Midbrain (tissue), 1 donor: ENCODE measurements at regions not wholly inside any gene's neighbourhood (a gene's known extent, or its start where the extent isn't known, plus 50 kb on each side); places are given as distances from the start of the nearest gene placed in this dataset.

Experiments
- DNase-seq: peaks from one replicate; lab custom pipeline; 2025; lab: John Stamatoyannopoulos, UW

DNA sequence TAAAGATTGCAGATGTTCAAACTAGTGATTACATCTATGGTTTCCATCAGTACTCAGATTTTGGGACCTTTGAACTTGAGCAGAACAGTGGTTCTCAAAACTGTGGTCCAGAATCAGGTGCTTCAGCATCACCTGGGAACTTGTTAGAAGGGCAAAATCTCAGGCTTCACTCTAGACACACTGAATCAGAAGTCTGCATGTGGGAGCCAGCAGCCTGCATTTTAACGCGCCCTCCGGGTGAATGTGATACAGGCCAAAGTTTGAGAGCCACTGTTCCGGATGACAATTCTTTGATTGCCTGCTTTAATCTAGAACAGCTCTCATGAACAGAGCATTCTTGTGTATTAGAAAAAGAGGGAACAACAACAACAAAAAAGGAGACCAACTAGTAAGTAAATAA is 261.7 kb downstream of the GPD2 start:
- no peak for DNase-seq

DNA sequence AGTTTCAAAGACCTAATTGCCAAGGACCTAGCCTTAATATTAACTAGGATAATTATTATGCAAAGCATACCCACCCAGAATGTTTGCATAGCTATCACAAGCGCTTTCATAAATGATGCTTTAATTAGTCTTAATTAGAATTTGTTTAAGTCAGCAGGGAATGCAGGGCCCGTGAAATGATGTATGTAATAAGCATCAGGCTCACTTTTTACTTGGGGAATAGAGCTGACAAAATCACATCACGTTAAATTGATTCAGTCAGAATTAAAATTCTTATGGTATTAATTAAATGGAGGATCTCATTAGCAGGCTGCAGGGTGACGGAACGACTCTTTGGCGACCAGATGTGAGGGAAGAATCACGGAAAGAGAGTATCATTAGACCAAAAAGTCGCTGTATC is 264.5 kb downstream of the GPD2 start:
- no peak for DNase-seq

DNA sequence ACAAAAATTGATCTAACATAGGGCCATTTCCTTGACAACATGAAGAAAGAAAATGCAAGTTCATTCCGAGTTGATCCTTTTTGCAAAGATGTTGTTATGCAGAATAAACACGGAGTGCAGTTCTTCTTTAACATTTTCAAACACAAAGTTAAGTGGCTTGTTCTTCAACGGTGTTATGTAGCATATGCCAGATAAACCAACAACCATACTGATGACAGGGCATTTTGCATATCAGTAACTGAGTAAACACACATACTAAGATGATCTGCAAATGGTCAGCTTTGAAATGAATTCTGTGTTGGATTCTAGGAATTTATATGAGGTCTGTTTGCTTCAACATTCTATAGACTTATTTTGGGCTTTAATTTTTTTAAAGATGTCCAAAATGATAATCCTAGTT is 266.4 kb downstream of the GPD2 start:
- DNase-seq, result no peak

DNA sequence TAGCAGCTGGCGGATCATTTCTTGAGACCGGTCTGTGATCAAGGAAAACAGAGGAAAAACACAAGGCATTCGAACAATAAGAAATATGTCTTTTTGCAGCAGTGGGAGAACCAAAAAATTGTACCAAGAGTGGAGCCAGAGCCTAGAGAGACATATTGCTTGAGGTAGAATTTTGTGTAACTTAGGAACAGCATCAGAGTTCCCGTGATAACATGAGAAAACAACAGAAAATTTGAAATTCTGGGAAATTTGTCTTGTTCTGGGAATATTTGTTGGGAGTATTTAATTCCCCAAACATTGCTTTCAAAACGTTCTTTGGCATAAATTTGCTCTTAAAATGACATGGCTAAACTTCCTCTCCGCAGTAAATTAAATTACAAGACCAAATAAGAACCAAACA is 267.5 kb downstream of the GPD2 start:
- DNase-seq, result no peak

DNA sequence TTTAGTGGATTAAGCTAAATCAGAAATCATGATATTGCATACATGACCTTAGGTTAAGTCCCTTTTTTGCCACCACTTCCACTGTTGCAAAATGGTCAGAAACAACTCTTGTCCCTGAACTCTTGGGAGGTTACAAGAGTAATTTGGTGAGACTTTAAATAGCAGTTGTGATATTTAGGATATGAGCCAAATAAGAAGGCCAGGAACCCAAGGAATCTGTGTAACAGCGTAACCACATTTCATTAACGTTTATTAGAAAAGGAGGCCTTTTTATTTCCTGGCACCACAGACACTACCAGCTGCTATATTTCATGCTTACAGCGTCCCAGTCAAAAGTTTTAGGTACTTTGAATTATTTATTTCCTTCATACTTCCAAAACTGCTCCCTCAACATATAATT is 268.0 kb downstream of the GPD2 start:
- DNase-seq, result no peak

DNA sequence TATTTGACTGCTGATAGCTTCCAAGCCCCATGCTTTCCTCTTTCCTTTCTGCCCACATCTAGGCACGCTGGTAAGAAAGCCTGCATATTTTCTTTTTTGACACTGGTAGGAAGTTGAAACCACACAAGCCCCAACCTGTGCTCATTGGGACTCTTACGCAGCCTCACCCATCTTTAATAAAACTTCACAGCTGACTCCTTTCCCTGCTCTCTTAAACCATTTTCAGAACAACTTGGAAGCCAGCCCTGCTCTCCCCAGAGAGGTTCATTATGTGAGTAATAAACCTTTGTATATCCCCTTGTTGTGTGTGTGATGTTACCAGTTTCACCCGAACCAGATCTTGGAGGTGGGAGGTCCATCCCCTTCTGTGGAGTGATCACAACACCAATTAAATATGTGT is 268.4 kb downstream of the GPD2 start:
- DNase-seq, result no peak

DNA sequence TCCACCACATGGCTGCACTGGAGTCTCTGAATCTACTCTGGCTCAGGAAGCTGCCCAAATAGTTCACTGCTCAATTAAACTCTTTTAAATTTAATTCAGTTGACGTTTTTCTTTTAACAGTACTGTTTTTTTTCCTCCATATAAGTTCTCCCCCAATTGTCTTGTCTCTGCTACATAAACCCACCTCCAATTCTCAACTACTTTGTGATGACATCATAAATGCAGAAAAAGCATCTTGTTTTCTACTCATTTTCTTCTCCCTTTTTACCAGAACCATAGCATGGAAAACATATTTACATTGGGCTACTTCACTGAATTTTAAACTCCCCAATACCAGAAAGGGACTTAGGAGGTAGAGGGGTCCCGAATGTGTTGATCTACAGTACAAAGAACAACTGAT is 270.4 kb downstream of the GPD2 start:
- no peak for DNase-seq

DNA sequence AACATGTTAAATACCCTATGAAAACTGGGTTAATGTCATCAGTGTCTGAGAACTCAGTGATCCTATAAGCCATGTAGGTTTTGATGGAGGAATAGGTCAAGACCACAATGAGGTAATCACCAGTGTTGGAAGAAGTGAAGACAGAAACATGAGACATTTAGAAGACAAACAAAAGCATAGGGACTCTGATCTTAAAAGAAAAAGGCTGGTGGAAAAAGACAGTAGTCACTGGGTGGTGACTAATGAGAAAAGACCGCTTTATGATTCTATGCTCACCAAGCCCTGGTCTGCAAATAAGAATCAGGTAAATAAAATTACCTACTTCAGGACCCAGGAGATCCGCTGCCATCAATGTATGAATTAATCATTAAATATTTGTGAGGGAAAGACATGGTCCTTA is 271.9 kb downstream of the GPD2 start:
- no peak for DNase-seq

DNA sequence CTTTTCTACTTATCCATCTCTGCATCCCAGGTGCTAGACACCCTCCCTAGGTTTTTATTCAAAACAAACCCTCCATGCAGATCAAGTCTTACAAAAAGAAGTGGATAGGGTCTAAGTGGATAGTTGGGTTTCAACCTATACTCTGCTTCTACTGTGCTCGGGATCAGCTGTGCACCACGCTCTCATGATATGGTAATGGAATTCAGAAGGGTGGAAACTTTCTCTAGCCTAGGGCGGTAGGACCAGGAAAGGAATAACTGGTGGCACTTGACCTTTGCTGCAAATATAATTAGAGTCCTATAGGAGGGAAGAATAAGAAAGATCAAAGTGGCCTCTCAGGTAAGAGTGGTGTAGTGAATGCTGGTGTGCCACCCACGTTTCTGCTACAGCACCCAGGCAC is 272.9 kb downstream of the GPD2 start:
- no peak for DNase-seq

DNA sequence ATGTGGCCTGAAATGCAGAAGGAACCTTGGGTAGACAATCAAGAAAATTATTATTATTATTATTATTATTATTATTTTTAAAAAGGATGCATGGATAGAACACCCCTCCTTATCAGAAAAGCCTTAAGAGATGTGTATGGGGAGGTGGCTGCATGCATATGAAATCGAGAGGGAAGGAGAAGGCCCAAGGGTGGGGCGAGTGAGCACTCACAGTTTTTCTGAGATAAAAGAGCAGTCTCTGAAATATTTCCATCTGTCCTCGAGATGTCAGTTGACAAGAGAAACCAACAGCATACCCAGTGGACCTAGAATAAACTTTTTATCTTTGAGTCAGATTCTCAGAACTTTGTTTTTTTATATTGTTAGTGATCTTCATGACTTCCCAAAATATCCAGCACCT is 282.9 kb downstream of the GPD2 start:
- DNase-seq, result no peak

DNA sequence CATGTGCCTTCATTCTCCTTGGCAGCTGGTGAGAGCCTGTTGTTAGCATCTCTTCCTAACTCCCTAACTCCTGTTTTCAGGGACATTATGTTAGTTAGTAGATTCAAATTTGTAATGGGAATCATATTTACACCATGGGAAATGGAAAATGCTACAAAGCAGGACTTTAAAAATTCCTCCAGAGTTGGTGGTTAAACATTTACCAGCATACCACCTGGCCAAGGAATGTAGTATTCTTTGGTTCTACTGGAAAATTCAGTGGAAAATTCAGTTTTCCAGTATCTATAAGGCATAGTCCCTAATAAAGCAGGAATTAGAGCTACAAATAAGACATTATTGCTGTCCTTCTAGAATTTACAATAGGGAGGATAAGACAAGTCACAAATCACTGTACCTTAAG is 291.7 kb downstream of the GPD2 start:
- no peak for DNase-seq

DNA sequence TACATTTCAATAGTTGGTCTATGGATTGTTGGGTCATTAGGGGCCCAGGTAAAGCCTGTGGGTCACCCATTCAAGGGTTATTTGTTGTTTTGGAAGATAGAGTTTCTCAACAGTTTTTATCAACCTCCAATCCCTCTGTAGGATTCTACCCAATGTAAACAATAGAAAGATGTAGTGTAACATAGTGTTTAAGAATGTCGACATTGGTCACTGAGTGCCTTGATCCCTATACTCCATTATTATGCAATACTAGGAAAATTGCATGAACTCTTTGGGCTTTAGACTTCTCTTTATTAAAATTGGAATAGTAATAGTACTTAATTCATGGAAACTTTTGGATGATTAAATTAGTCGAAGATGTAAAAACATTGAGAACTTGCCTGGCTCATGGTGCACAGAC is 292.1 kb downstream of the GPD2 start:
- no peak for DNase-seq

DNA sequence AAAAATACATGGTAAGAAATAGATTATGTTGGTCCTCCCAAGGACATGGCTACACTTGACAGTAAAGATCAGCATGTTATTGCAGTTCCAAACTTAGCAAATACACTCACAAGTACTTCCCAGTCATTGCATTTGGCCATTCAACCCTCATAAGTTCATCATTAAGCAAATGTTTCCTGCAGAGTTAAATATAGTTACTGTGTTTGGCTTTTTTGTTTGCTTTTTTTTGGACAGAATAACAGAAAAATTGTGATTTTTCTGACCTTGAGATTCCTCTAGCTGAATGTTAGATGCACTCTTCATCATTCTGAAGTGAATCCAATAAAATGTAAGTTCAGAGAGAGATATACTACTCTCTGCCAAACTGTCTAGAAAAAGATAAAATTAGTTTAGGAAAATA is 295.3 kb downstream of the GPD2 start:
- no peak for DNase-seq

DNA sequence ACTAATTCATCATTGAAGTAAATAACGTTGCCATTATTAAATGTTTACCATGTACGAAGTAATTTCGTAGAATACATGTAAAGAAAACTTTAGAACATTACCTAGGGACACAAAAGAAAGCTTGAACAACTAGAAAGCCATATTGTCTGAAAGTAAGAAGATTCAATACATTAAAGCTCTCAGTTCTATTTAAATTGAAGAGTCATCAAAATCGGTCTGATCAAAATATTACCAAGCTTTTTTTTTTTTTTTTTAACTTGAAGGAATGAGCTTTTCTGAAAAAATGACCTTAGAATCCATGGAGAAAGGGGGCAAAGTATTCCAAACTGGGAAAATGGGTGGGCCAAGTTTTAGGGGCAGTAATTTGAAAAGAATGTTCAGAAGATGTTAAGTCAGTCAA is 300.8 kb downstream of the GPD2 start:
- DNase-seq, result no peak

DNA sequence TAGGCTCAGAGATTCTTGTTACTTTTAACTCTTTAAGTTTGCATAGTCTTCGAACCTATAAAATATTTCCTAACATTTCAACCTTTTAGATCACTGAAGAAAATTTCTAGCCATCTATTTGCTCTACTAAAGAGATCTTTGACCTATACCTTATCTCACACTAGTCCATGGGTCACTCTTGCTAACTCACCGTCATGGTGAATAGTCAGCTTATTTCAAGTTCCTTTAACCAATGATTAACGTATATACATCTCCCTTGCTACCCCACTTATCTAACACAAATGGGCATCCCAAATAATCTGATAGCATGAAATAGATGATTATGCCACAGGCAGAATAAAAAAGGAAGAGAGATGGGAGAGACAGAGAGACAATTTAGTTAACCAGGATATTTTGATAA is 303.1 kb downstream of the GPD2 start:
- DNase-seq, result no peak

DNA sequence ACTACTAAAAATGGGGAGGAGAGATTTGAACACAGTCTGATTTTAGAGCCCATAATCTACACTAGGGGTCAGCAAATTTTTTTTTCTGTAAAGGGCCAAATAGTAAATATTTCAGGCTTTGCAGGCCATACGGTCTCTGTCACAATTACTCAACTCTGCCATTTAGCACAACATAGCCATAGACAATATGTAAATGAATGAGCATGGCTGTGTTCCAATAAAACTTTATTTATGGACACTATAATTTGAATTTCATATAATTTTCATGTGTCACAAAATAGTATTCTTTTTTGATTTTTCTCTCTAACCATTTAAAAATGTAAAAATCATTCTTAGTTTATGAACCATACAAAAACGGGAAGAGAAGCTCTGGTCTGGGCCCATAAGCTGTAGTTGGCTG is 309.4 kb downstream of the GPD2 start:
- DNase-seq, result no peak

DNA sequence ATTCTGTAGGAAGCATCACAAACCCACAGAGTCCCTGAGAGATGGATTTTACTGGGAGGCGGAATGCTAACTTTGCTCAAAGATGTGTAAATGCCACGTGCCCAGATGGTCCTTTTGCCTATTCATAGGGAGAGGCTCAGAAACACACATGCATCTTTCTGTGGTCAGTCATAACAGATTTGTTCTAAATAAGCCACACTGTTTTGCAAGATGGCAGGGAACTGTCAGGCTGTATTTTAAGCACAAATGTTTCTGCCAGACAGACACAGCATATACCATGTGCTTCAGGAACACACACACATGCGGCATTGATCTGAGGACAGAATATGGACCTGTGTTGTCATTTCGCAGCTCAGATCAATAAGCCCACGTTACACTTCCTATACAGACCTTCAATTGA is 312.0 kb downstream of the GPD2 start:
- no peak for DNase-seq

DNA sequence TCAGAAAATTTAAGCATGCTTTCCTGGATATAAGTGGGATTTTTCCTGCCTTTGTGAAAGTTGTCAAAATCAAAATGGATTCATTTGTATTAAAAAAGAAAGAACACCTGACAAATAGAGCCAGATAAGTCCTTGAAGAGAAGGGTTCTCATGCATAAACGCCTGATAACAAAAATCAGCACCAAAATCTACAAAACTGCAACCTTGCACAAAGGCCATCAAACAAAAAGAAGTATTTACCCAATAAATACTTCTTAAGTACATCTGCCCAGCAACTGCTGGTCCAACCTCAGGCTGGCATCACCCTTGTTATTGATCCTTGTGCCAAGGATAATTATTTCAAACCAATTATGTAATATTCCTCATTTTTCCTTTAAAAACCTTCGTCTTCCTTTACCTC is 315.9 kb downstream of the GPD2 start:
- no peak for DNase-seq

DNA sequence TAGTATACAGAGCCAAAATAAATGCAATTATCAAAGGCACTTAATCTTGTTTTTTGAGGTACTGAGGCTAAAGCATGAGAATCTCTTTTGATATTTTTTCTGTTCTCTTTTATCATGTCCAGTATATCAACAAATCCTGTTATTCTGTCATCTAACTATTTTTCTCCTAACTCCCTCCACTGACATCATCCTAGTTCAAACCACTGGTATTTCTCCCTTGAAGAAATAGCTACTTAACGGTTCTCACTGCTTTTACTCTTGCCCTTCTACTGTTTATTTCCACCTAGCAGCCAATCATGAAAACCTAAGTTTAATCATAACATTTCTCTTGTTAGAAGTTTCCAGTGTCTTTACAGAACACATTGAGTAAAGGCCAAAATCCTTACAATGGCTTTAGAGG is 317.6 kb downstream of the GPD2 start:
- DNase-seq, result no peak

DNA sequence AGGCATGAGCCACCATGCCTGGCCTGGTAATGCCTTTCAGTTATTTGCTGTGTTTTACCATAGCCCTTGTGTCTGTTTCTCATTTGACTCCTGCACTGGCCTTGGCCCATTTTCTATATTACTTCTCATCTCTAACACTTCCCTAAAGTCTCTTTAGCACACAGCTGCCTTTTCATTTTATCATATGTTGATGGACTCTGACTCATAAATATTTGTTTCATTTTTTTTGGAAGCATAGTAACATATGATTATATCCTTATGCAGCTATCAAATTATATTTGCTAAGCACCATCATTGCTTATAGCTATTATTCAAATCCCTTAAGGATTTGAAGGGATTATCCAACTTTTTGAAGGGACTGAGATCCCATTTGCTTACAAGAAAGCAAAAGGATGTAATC is 320.3 kb downstream of the GPD2 start:
- DNase-seq, result no peak

DNA sequence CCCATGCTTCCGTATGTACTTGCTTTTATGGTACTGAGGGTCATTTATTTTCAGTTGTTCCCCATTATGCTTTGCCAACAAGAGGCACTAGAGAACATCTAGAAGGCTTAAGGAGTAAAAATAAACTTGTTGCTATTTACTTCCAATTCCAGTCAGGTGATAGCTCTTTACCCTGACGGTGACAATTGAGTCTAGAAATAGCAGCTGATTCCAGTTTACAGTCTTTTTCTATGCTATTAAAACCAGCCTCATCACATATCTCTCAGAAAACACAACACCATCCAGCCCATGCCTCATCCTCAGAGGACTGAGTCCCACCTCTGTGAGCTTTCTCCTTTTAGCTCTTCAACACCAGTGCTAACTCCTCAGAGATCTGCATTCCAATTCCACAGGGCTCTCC is 327.0 kb downstream of the GPD2 start:
- DNase-seq, result no peak

DNA sequence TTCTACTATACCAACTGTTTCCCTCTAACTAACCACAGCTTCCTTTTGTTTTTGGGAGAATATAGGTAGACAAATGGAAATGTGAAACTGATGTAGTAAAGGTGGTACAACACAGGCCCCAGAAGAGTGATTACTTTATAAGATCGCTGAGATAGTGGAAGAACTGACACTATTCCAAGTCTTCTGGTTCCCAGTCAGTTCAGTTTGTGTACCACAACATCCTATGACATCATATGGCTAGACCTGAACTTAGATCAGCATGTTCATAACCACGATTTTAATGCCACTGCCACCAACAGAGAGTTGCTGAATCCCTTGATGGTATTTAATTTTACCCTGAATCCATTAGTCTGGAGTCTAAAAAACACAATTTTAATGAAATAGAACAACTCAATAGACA is 328.9 kb downstream of the GPD2 start:
- DNase-seq, result no peak

DNA sequence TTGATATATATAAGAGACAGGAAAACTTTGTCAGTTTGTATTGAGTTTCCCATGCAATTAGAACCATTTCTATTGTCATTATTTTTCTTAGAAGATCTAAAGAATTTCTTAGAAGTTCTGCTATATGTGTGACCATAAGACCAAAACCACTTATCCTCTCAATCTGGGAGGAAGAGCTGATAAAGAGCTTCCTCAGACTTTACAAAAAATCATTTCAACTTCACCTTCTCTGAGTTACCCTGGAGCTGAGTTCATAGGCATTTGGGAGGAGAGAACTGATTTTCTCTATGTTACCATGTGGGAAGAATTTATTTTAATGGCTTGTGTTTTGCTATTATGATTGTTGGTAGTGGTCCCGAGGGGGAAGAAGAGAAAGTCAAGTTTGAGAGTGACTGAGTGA is 329.3 kb downstream of the GPD2 start:
- no peak for DNase-seq

DNA sequence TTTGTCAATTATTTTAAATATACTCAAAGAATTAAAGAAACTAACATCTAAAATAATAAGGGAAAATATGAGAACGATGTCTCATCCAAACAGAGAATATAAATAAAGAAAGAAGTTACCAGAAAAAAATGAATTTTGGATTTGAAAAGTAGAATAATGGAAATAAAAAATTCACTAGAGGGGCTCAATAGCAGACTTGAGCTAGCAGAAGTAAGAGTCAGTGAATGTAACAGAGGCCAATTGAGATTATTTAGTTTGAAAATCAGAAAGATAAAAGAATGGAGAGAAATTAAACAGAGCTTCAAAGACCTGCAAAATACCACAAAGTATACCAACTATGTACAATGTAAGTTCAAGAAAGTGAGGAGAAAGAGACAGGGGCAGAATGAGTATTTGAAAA is 333.6 kb downstream of the GPD2 start:
- DNase-seq, result no peak

DNA sequence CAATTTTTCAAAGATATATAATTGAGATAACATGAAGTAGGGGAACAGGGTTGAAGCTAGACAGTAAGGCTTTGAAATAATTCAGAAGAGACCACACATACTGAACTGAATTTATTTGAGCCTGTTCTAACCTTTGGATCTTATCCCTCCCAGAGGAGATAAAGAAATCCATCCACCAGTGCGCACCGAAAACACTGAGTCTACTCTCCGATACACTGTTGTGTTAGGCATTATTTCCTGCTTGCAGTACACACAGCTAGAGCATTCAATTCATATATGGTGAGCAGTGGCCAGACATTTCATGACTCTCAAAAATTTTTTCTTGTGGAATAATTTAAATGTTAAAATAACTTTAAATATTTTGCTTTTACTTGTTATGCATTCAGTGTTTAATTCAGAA is 342.7 kb downstream of the GPD2 start:
- no peak for DNase-seq
